ENCODE measurements at regions not wholly inside any gene's neighbourhood (a gene's known extent, or its start where the extent isn't known, plus 50 kb on each side); places are given as distances from the start of the nearest gene placed in this dataset.
"Not testable (repeated sequence)": the region's sequence is repeated elsewhere in the genome, so short reads cannot be mapped to it uniquely, and the experiment has no call there.

- TF ChIP-seq CTCF (IDR thresholded peaks at IDR 0.05; ENCODE audit: insufficient read depth, low read length, poor library complexity, severe bottlenecking); EZH2phosphoT487 (conservative IDR thresholded peaks at IDR 0.05; ENCODE audit: low read length): not testable (repeated sequence)
Observed at GRCh38 chr16:16521239-16522002, 142.5 kb downstream of the NPIPA7 start.

Data from SU-DHL-6 (cell line).